GM12878 (cell line): ENCODE measurements at regions not wholly inside any gene's neighbourhood (a gene's known extent, or its start where the extent isn't known, plus 50 kb on each side); places are given as distances from the start of the nearest gene placed in this dataset.

Experiments
- ATAC-seq: fragments of 200-7000 bp; cut with Tn5 transposase; 3 replicates; pipeline ENCODE4 v1.9.1; 2020; ENCODE audit warnings: mild to moderate bottlenecking, moderate library complexity
- BruUV-seq: library from RNA; stranded (reverse); fragments of 400-500 nt; replicated peaks from 2 replicates; lab custom pipeline; 2021; lab: Mats Ljungman, UMichigan
- CTCF ChIA-PET: fragments of 300-600 bp; sonication (Branson Sonifier 250); formaldehyde crosslinking; extraction: SDS; loops from one replicate; lab custom pipeline; 2021; ENCODE audit warnings: inconsistent platforms; lab: Yijun Ruan, JAX
- POLR2A ChIA-PET: fragments of 350-600 bp; formaldehyde crosslinking; extraction: SDS; loops from one replicate; lab custom pipeline; 2021; ENCODE audit warnings: inconsistent platforms; lab: Charles Lee
- RAD21 ChIA-PET: fragments of 300-600 bp; sonication (Branson Sonifier 250); formaldehyde crosslinking; loops from one replicate; lab custom pipeline; 2023; ENCODE audit warnings: antibody characterized with exemption; ENCODE audit not compliant: unreplicated experiment; lab: Charles Lee
- SMC1A ChIA-PET: fragments of 300-600 bp; sonication (Branson Sonifier 250); formaldehyde crosslinking; loops from one replicate; lab custom pipeline; 2023; ENCODE audit not compliant: unreplicated experiment, uncharacterized antibody; lab: Charles Lee
- DNase-seq: peaks from one replicate; pipeline ENCODE4 v3.0.0-alpha.2; 2011; ENCODE audit warnings: low read depth, low spot score
- FAIRE-seq: peaks from 3 replicates; lab custom pipeline; 2011; peaks lifted over from hg19 to GRCh38; lab: Jason Lieb, UNC
- H2AFZ ChIP-seq: 2 replicates; pipeline ENCODE4 v1.6.0; 2011; ENCODE audit warnings: low read depth, low read length, control low read depth; ENCODE audit not compliant: control insufficient read depth
- H3K27ac ChIP-seq: 2 replicates; pipeline ENCODE4 v1.5.1; 2011; ENCODE audit warnings: control low read depth; ENCODE audit not compliant: control insufficient read depth, insufficient read depth
- H3K27me3 ChIP-seq, 2 experiments: replicated peaks in 1 of 2; 2 replicates each; pipeline versions ENCODE4 v1.6.0 to v1.6.1; 2011; ENCODE audit warnings: low read length in 1 of 2; ENCODE audit not compliant: control insufficient read depth in 2 of 2, insufficient read depth in 2 of 2
- H3K36me3 ChIP-seq, 2 experiments: 2 replicates each; pipeline ENCODE4 v1.5.1; 2011; ENCODE audit warnings: low read length in 1 of 2; ENCODE audit not compliant: control insufficient read depth in 2 of 2, insufficient read depth in 2 of 2
- H3K4me1 ChIP-seq: 2 replicates; pipeline ENCODE4 v1.6.1; 2011; ENCODE audit warnings: mild to moderate bottlenecking, low read length, moderate library complexity, mixed read lengths; ENCODE audit not compliant: control insufficient read depth, insufficient read depth
- H3K4me2 ChIP-seq: 2 replicates; pipeline ENCODE4 v1.6.0; 2011; ENCODE audit warnings: control low read depth; ENCODE audit not compliant: control insufficient read depth, insufficient read depth
- H3K4me3 ChIP-seq: fragments of 200-600 bp; sonication (generic); 2 replicates; pipeline ENCODE4 v1.5.1; 2016
- H3K79me2 ChIP-seq: 2 replicates; pipeline ENCODE4 v1.6.0; 2011; ENCODE audit warnings: low read length; ENCODE audit not compliant: control insufficient read depth, insufficient read depth
- H3K9ac ChIP-seq: 2 replicates; pipeline ENCODE4 v1.8.0; 2011; ENCODE audit warnings: low read length, control low read depth, mixed read lengths; ENCODE audit not compliant: control insufficient read depth, insufficient read depth
- H3K9me3 ChIP-seq: replicated peaks from 3 replicates; pipeline ENCODE4 v1.5.1; 2011; ENCODE audit warnings: mild to moderate bottlenecking, low read length; ENCODE audit not compliant: control insufficient read depth, insufficient read depth
- H4K20me1 ChIP-seq: 2 replicates; pipeline ENCODE4 v1.6.0; 2011; ENCODE audit not compliant: control insufficient read depth, insufficient read depth
- ATF7 ChIP-seq: fragments of 450-650 bp; IDR thresholded peaks from 2 replicates; pipeline ENCODE4 v1.6.1; 2016; ENCODE audit warnings: low read depth, mild to moderate bottlenecking
- BCL11A ChIP-seq: IDR thresholded peaks from 2 replicates; pipeline ENCODE4 v1.6.1; 2011; ENCODE audit warnings: low read depth, low read length
- BCLAF1 ChIP-seq: fragments of 450-650 bp; IDR thresholded peaks from 2 replicates; pipeline ENCODE4 v1.6.1; 2017; ENCODE audit warnings: antibody characterized with exemption, mild to moderate bottlenecking, moderate library complexity
- HDAC2 ChIP-seq: fragments of 200-600 bp; sonication (generic); IDR thresholded peaks from 2 replicates; pipeline ENCODE4 v1.6.1; 2017
- IKZF1 ChIP-seq: fragments of 450-650 bp; conservative IDR thresholded peaks from 2 replicates; pipeline ENCODE4 v1.6.1; 2017; ENCODE audit warnings: antibody characterized with exemption, mild to moderate bottlenecking
- IRF4 ChIP-seq: IDR thresholded peaks from 2 replicates; pipeline ENCODE4 v1.6.1; 2011; ENCODE audit warnings: low read depth, low read length
- JUNB ChIP-seq: IDR thresholded peaks from 2 replicates; pipeline ENCODE4 v1.6.1; 2016; ENCODE audit warnings: antibody characterized with exemption, mild to moderate bottlenecking
- MXI1 ChIP-seq: fragments of 150-350 bp; IDR thresholded peaks from 2 replicates; pipeline ENCODE4 v1.6.1; 2011; ENCODE audit warnings: low read depth, mild to moderate bottlenecking, inconsistent platforms, low read length, improper control_type of control experiment
- PAX8 ChIP-seq: fragments of 450-650 bp; IDR thresholded peaks from 2 replicates; pipeline ENCODE4 v1.6.1; 2017; ENCODE audit warnings: mild to moderate bottlenecking, moderate library complexity
- RAD51 ChIP-seq: fragments of 450-650 bp; IDR thresholded peaks from 2 replicates; pipeline ENCODE4 v1.6.1; 2016; ENCODE audit warnings: moderate library complexity, mild to moderate bottlenecking, inconsistent platforms
- RB1 ChIP-seq: fragments of 450-650 bp; formaldehyde crosslinking; IDR thresholded peaks from 2 replicates; pipeline ENCODE4 v1.6.1; 2017; ENCODE audit warnings: mild to moderate bottlenecking, borderline replicate concordance
- SMC3 ChIP-seq: IDR thresholded peaks from 2 replicates; pipeline ENCODE4 v1.6.1; 2011; ENCODE audit warnings: low read length, improper control_type of control experiment, borderline replicate concordance
- STAT3 ChIP-seq: IDR thresholded peaks from 2 replicates; pipeline ENCODE4 v1.6.1; 2011; ENCODE audit warnings: low read depth, low read length, improper control_type of control experiment
- SUPT20H ChIP-seq: IDR thresholded peaks from 2 replicates; pipeline ENCODE4 v1.6.1; 2011; ENCODE audit warnings: low read depth, mild to moderate bottlenecking, low read length, moderate library complexity, borderline replicate concordance; ENCODE audit not compliant: control insufficient read depth
- ZNF24 ChIP-seq: fragments of 450-650 bp; IDR thresholded peaks from 2 replicates; pipeline ENCODE4 v1.6.1; 2017; ENCODE audit warnings: antibody characterized with exemption, mild to moderate bottlenecking
- WGBS: methylation state at CpG from one replicate; pipeline ENCODE4 v1.1.6; 2016; ENCODE audit warnings: low lambda C conversion rate; ENCODE audit not compliant: insufficient replicate concordance, insufficient coverage; ENCODE audit errors: missing lambda C conversion rate; 5-methylcytosine and 5-hydroxymethylcytosine counted together
- in situ Hi-C: fragments of 300-500 bp; cut with MboI; formaldehyde crosslinking; loops from 9 replicates; pipeline ENCODE4 v1.14.3; 2018; ENCODE audit warnings: mixed read lengths
- intact Hi-C: fragments of 100-400 bp; cut with micrococcal nuclease; formaldehyde crosslinking; loops from one replicate; pipeline ENCODE4 v1.14.2; 2022; ENCODE audit not compliant: unreplicated experiment
- TF ChIP-seq, protein P1 (sequence below): fragments of 150-350 bp; IDR thresholded peaks from 2 replicates; pipeline ENCODE4 v1.6.1; 2014; ENCODE audit warnings: mild to moderate bottlenecking, low read depth, low read length
- TF ChIP-seq, protein P2 (sequence below), 3 experiments: IDR thresholded peaks in 2 of 3; conservative IDR thresholded peaks in 1 of 3; 2 replicates each; pipeline ENCODE4 v1.5.1; 2011; ENCODE audit warnings: low read depth in 3 of 3, low read length in 3 of 3, mild to moderate bottlenecking in 3 of 3, control low read depth in 2 of 3, moderate library complexity in 2 of 3, inconsistent platforms in 1 of 3, mixed read lengths in 1 of 3; ENCODE audit not compliant: control insufficient read depth in 2 of 3, insufficient read depth in 1 of 3; ENCODE audit errors: extremely low read depth in 1 of 3
- TF ChIP-seq, protein P3 (sequence below): fragments of 450-650 bp; formaldehyde crosslinking; IDR thresholded peaks from 2 replicates; pipeline ENCODE4 v1.4.0; 2022; ENCODE audit warnings: mild to moderate bottlenecking, moderate library complexity

- in situ Hi-C loops: no loop called here
- ChIA-PET SMC1A (no interaction called here), POLR2A (no interaction called here), RAD21 (no interaction called here), CTCF (no interaction called here)
- H3K4me3 ChIP-seq: no peak overlapping the region
- no peaks in the 10 kb centered on the region for H3K4me1 ChIP-seq
- H3K79me2 ChIP-seq: no peaks in the 10 kb centered on the region
- ATAC-seq: no peak
- no peak overlapping the region for H3K9ac ChIP-seq
- DNase-seq: no peak
- H3K4me2 ChIP-seq: no peak overlapping the region
- FAIRE-seq: no peak
- no peaks in the 10 kb centered on the region; a peak in 1 of 4 replicates for H3K27me3 ChIP-seq
- no peaks in the 10 kb centered on the region for H3K9me3 ChIP-seq
- no TSS peak for BruUV-seq
- H4K20me1 ChIP-seq: no peaks in the 10 kb centered on the region
- H3K36me3 ChIP-seq: no peaks in the 10 kb centered on the region
- no peak for TF ChIP-seq RAD51
- TF ChIP-seq ZNF24: no peak
- TF ChIP-seq, protein P1, sequence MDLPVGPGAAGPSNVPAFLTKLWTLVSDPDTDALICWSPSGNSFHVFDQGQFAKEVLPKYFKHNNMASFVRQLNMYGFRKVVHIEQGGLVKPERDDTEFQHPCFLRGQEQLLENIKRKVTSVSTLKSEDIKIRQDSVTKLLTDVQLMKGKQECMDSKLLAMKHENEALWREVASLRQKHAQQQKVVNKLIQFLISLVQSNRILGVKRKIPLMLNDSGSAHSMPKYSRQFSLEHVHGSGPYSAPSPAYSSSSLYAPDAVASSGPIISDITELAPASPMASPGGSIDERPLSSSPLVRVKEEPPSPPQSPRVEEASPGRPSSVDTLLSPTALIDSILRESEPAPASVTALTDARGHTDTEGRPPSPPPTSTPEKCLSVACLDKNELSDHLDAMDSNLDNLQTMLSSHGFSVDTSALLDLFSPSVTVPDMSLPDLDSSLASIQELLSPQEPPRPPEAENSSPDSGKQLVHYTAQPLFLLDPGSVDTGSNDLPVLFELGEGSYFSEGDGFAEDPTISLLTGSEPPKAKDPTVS: no peak
- no peak for TF ChIP-seq SUPT20H
- no peak for TF ChIP-seq ATF7
- TF ChIP-seq IRF4: no peak
- TF ChIP-seq MXI1: no peak
- TF ChIP-seq, protein P2, sequence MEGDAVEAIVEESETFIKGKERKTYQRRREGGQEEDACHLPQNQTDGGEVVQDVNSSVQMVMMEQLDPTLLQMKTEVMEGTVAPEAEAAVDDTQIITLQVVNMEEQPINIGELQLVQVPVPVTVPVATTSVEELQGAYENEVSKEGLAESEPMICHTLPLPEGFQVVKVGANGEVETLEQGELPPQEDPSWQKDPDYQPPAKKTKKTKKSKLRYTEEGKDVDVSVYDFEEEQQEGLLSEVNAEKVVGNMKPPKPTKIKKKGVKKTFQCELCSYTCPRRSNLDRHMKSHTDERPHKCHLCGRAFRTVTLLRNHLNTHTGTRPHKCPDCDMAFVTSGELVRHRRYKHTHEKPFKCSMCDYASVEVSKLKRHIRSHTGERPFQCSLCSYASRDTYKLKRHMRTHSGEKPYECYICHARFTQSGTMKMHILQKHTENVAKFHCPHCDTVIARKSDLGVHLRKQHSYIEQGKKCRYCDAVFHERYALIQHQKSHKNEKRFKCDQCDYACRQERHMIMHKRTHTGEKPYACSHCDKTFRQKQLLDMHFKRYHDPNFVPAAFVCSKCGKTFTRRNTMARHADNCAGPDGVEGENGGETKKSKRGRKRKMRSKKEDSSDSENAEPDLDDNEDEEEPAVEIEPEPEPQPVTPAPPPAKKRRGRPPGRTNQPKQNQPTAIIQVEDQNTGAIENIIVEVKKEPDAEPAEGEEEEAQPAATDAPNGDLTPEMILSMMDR (IDR thresholded peaks at IDR 0.05 in 2 of 3, conservative IDR thresholded peaks at IDR 0.05 in 1 of 3; ENCODE audit: control insufficient read depth in 2 of 3, extremely low read depth in 1 of 3, insufficient read depth in 1 of 3, low read depth in 3 of 3, low read length in 3 of 3): no peak
- TF ChIP-seq JUNB: no peak
- TF ChIP-seq RB1: no peak
- TF ChIP-seq SMC3: no peak
- TF ChIP-seq HDAC2: no peak
- no peak for TF ChIP-seq BCL11A
- TF ChIP-seq, protein P3, sequence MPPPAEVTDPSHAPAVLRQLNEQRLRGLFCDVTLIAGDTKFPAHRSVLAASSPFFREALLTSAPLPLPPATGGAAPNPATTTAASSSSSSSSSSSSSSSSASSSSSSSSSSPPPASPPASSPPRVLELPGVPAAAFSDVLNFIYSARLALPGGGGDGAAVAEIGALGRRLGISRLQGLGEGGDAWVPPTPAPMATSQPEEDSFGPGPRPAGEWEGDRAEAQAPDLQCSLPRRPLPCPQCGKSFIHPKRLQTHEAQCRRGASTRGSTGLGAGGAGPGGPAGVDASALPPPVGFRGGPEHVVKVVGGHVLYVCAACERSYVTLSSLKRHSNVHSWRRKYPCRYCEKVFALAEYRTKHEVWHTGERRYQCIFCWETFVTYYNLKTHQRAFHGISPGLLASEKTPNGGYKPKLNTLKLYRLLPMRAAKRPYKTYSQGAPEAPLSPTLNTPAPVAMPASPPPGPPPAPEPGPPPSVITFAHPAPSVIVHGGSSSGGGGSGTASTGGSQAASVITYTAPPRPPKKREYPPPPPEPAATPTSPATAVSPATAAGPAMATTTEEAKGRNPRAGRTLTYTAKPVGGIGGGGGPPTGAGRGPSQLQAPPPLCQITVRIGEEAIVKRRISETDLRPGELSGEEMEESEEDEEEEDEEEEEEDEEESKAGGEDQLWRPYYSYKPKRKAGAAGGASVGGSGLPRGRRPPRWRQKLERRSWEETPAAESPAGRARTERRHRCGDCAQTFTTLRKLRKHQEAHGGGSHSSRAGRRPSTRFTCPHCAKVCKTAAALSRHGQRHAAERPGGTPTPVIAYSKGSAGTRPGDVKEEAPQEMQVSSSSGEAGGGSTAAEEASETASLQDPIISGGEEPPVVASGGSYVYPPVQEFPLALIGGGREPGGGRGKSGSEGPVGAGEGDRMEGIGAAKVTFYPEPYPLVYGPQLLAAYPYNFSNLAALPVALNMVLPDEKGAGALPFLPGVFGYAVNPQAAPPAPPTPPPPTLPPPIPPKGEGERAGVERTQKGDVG (CRISPR knock-in tag): no peak
- no peak for TF ChIP-seq STAT3
- TF ChIP-seq IKZF1: no peak
- TF ChIP-seq BCLAF1: no peak
- TF ChIP-seq PAX8: no peak
- TF ChIP-seq, all 136 proteins: peak for 0
- intact Hi-C loops: loop anchor here (5.0 kb wide), 1 partner anchor 40 kb away; no protein-coding TSS in a partner anchor
- no peak overlapping the region for H2AFZ ChIP-seq
- no peak overlapping the region for H3K27ac ChIP-seq
- 0% methylated on average over 1 of the region's 1 CpG for WGBS
Observed at GRCh38 chr9:75432386-75432785, 344.1 kb downstream of the OSTF1 start.
